Activated T-cell treated with anti-CD3 and anti-CD28 coated beads, Interleukin-2, amount 50 U/mL, for 1 hour (primary cell): ENCODE measurements at regions not wholly inside any gene's neighbourhood (a gene's known extent, or its start where the extent isn't known, plus 50 kb on each side); places are given as distances from the start of the nearest gene placed in this dataset.

Experiments
- DNase-seq: peaks from one replicate; pipeline ENCODE4 v3.0.0-alpha.2; 2020

- DNase-seq: no peak
These were observed 100.8 kb upstream of the LIPC start for GRCh38 chr15:58330741-58331559.

DNA sequence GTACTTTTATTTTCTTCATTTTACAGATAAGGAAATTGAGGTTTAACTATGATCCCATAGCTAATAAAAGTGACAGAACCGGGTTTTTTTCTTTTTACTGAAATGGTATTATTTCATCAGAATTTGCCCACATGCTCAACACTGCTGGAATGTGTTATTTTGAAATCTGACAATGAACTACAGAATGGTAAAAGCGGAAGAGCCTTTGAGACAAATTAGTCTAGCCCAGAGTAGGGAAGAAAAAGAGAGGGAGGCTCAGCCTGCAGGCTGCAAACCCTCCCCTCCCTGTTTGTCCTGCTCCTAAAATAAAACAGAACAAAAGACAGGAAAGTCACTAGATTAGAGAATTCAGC, 100.3 kb upstream of the LIPC start:
- DNase-seq: no peak

GRCh38 chr15:58331913-58332675, 99.7 kb upstream of the LIPC start:
- DNase-seq: peak; percentile 69

GRCh38 chr15:58332676-58333400, 99.0 kb upstream of the LIPC start:
- DNase-seq: no peak

DNA sequence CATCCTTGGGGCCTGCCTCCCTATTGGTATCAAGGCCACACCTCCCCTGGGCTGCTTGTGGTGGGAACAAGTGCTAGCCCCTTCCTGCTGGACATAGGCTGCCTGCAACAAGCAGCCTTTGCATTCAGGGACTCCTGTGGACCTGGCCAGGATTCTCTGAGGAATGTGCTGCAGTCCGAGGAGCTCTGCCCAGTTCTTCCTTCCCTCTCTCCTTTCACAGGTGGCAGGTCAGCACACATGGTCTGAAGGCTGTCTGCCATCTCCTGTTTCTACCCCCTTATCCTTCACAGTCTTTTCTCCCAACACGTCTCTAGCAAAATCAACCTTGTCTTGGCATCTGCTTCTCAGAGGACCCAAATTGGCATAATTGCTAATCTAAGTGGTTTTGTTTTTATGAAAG, 97.0 kb upstream of the LIPC start:
- no peak for DNase-seq

DNA sequence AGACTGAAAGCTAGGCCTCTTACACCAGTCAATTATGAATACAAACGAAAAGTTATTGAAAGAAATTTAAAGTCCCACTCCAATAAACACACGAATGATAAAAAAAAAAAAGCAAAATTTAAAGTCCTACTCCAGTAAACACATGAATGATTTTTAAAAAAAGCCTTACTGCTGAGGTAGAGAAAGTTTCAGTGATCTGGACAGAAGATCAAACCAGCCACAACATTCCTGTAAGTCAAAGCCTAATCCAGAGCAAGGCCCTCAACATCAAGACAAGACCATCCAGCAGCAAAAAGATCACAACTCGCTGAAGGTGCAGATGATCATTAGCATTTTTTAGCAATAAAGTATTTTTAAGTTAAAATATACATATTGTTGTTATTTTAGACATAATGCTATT, 95.6 kb upstream of the LIPC start:
- no peak for DNase-seq

- no peak for DNase-seq
These were observed 91.6 kb upstream of the LIPC start for GRCh38 chr15:58340176-58340575.

DNA sequence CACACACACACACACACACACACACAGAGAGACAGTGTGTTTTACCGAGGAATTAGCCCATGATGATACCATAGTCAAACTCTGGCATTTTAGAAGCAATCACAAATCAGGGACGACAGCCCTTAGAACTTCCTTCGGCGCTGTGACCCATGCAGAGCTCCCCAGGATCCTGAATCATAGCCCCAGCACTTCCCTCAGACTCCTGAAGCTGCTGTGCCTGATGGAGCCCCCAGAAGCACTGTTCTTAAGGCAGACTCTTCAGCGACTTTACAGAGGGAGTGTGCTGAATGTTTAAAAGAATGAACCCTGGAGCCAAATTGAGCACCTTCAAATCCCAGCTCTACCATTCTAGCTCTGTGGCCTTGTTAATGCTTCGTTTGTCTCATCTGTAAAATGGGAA, 89.3 kb upstream of the LIPC start:
- DNase-seq: no peak

GRCh38 chr15:58344213-58345070, 87.3 kb upstream of the LIPC start:
- no peak for DNase-seq

DNA sequence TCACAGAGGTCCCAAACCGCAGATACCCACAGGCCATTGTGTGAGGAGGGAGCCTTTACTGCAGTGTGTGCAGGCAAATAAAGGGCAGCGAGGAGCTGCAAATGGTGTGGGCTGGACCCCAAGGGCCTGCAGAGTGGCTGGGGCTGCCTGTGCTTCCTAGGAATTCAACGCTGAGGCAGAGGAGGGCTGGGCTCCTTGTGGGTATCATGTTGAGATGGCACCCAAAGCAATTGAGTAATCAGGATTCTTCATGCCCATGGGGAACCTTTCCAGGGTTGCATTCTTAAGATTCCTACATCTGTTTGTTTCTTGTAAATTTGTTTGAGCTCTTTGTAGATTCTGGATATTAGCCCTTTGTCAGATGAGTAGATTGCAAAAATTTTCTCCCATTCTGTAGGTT, 85.4 kb upstream of the LIPC start:
- DNase-seq: no peak

GRCh38 chr15:58348095-58348812, 83.5 kb upstream of the LIPC start:
- no peak for DNase-seq

GRCh38 chr15:58352026-58352929, 79.5 kb upstream of the LIPC start:
- no peak for DNase-seq

- DNase-seq: no peak
These were observed 76.3 kb upstream of the LIPC start for GRCh38 chr15:58355382-58355971.

- DNase-seq: no peak
These were observed 75.8 kb upstream of the LIPC start for GRCh38 chr15:58355973-58356372.

GRCh38 chr15:58357529-58358476, 74.0 kb upstream of the LIPC start:
- peak; percentile 29 for DNase-seq

- no peak for DNase-seq
These were observed 71.2 kb upstream of the LIPC start for GRCh38 chr15:58360421-58361090.

DNA sequence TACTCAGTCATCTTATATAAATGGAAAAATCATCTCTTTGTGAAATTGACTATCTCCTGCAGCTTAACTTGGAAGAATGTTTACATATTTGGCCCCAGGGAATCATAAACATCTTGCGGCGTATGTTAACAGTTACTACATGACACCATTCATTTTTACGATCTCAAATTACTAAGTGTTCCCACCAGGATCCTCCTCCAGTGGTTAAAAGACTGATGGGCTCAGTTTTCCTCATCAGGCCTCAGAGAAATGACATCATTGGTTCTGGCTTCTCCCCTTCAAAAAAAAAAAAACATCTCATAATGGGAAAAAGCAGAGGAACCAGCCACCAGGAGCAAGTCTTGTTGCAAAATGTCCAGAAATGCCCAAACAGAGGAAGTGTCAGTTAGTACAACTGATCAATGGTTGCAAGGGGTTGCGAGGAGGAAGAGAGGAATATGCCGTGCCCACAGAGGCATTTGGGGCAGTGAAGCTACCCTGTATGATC, 70.5 kb upstream of the LIPC start:
- no peak for DNase-seq

- DNase-seq: no peak
These were observed 69.4 kb upstream of the LIPC start for GRCh38 chr15:58362262-58362922.
